ENCODE measurements at regions not wholly inside any gene's neighbourhood (a gene's known extent, or its start where the extent isn't known, plus 50 kb on each side); places are given as distances from the start of the nearest gene placed in this dataset.

DNA sequence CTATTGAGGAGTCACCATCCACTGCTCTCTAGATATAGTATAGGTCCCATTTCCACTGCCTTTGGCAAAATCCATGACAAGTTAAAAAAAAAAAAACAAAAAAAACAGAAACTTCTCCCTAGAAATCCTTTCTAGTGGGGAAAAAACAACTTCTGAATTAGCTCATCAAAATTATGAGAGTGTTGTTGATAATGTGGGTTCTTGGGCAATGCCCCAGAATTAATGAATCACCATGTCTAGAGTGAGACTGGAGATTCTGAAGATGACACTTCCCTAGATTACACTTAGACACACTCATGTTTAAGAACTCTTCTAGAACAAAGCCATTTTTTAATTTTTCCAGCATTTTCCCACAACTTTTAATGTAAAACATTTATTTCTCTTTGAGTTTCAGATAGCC lies 728.0 kb upstream of the C9orf72 start:
- intact Hi-C loops (cut with DNase I; ENCODE audit: low total_unique reads) = no loop called here
- TF ChIP-seq, protein P1, sequence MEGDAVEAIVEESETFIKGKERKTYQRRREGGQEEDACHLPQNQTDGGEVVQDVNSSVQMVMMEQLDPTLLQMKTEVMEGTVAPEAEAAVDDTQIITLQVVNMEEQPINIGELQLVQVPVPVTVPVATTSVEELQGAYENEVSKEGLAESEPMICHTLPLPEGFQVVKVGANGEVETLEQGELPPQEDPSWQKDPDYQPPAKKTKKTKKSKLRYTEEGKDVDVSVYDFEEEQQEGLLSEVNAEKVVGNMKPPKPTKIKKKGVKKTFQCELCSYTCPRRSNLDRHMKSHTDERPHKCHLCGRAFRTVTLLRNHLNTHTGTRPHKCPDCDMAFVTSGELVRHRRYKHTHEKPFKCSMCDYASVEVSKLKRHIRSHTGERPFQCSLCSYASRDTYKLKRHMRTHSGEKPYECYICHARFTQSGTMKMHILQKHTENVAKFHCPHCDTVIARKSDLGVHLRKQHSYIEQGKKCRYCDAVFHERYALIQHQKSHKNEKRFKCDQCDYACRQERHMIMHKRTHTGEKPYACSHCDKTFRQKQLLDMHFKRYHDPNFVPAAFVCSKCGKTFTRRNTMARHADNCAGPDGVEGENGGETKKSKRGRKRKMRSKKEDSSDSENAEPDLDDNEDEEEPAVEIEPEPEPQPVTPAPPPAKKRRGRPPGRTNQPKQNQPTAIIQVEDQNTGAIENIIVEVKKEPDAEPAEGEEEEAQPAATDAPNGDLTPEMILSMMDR (IDR thresholded peaks at IDR 0.05) = no peak
- no peak for TF ChIP-seq POLR2A (IDR thresholded peaks at IDR 0.05)
- no peak overlapping the region for H3K4me3 ChIP-seq (ENCODE audit: low read depth, poor library complexity, severe bottlenecking)
- DNase-seq (ENCODE audit: low spot score in 2 of 2) = no peak

DNA sequence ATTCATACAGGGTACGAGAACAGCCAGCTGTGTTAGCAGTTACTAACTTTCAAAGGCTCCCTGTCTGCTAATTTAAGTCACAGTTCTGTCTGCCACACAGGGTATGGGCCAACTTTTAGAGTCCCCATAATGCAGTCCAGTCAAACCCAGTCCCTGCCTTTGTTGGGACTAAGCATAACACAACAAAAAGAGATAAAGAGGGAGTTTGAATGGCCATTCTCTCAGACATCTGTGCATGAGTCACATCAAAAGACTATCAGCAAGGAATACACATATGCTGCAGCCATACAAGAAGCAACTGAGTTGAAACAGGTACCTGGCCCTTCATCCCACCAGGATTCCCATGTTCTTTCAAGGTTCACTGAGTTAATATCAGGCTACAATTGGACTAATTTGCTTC lies 744.5 kb upstream of the C9orf72 start:
- no peak for DNase-seq (ENCODE audit: low spot score in 2 of 2)
- no peak for TF ChIP-seq POLR2A (IDR thresholded peaks at IDR 0.05)
- TF ChIP-seq, protein P1 (IDR thresholded peaks at IDR 0.05) = no peak
- no peak overlapping the region for H3K4me3 ChIP-seq (ENCODE audit: low read depth, poor library complexity, severe bottlenecking)
- intact Hi-C loops (cut with DNase I; ENCODE audit: low total_unique reads) = no loop called here
- 69 to 70% methylated on average over 1 of the region's 1 CpG for WGBS, 2 donors

DNA sequence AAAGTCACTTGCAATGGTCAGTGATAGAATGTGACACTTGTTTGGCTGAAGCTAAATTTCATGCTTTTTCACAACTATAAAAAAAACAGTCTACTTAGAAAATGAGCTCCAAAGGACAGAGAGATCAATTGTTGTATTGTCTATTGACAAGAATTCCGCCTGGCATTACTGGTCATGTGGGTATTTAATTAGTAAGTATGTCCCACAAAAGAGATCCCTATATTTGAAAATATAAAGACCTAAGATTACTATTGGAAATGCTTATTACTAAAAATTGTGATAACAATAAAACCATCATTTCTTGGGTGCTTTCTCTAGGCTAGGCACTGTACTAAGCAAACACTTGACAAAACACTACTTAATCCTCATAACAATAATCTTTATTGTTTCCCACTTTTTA lies 745.2 kb upstream of the C9orf72 start:
- intact Hi-C loops (cut with DNase I; ENCODE audit: low total_unique reads) = no loop called here
- DNase-seq (ENCODE audit: low spot score in 2 of 2) = no peak
- H3K4me3 ChIP-seq (ENCODE audit: low read depth, poor library complexity, severe bottlenecking) = no peak overlapping the region
- 34 to 70% methylated on average over 1 of the region's 1 CpG for WGBS, 2 donors
- TF ChIP-seq, protein P1 (IDR thresholded peaks at IDR 0.05) = no peak
- no peak for TF ChIP-seq POLR2A (IDR thresholded peaks at IDR 0.05)

DNA sequence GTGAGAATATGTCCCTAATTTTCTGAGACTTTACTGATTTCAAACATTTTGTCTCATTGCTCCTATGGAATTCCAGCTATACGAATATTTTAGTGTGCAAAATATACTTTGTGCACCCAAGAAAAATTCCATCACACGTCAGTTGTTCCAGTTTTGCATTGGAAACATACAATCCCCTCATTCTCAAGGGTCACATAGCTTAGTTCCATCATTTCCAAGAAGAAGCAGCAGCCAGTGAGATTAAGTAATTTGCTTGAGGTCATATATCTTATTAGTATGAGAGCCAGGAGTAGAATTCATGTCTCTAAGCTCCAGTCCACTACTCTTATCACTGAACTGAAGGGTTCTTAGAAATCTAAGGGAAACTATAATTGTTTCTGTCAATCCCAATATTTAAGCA lies 746.7 kb upstream of the C9orf72 start:
- no peak overlapping the region for H3K4me3 ChIP-seq (ENCODE audit: low read depth, poor library complexity, severe bottlenecking)
- 57 to 65% methylated on average over 2 of the region's 2 CpGs for WGBS, 2 donors
- intact Hi-C loops (cut with DNase I; ENCODE audit: low total_unique reads) = no loop called here
- no peak for TF ChIP-seq POLR2A (IDR thresholded peaks at IDR 0.05)
- TF ChIP-seq, protein P1 (IDR thresholded peaks at IDR 0.05) = no peak
- DNase-seq (ENCODE audit: low spot score in 2 of 2) = no peak

DNA sequence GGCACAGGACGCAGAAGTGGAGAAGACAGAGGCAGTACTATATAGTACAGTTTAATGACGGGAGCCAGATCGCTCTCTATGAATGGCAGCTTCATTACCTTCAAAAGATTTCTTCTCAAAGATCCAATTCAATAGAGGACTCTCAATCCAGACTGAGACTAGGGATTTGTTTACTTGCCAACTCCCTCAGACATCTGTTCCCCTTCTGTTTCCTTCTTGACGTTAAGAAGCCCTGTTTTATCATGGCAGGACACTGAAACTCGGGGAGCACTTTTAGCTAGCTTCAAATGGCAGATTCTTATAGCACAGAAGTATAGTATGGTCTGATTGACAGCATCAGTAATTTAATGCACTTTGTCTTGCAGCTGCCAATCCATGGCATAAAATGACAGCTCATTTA lies 747.3 kb upstream of the C9orf72 start:
- 31 to 41% methylated on average over 5 of the region's 5 CpGs for WGBS, 2 donors
- intact Hi-C loops (cut with DNase I; ENCODE audit: low total_unique reads) = no loop called here
- DNase-seq (ENCODE audit: low spot score in 2 of 2) = no peak
- TF ChIP-seq, protein P1 (IDR thresholded peaks at IDR 0.05) = no peak
- TF ChIP-seq POLR2A (IDR thresholded peaks at IDR 0.05) = no peak
- H3K4me3 ChIP-seq (ENCODE audit: low read depth, poor library complexity, severe bottlenecking) = no peak overlapping the region

DNA sequence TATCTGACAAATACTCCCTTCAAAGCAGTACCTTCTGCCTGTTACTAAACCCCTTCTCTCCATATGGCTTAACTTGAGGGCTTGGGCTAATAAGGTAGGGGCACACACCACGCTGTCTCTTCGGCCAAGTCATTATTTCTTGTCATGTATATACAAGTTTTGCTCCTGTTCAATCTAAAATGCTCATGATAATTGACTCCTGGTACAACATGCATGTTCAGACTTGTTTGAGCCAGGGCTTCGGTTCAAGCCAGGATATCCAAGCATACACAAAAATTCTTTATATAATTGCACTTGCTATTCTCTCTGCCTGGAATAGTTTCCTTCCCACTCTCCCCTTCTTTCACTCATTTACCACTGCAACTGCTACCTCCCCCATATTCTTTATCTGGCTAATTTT lies 756.0 kb upstream of the C9orf72 start:
- TF ChIP-seq, protein P1 (IDR thresholded peaks at IDR 0.05) = no peak
- TF ChIP-seq POLR2A (IDR thresholded peaks at IDR 0.05) = no peak
- WGBS, 2 donors = 51 to 65% methylated on average over 3 of the region's 3 CpGs
- intact Hi-C loops (cut with DNase I; ENCODE audit: low total_unique reads) = no loop called here

More for the DNA sequence above, 756.0 kb upstream of the C9orf72 start:
- DNase-seq (ENCODE audit: low spot score in 2 of 2) = no peak
- no peak overlapping the region for H3K4me3 ChIP-seq (ENCODE audit: low read depth, poor library complexity, severe bottlenecking)

Data from lower leg skin (tissue), 4 donors.